PC-3 (cell line): ENCODE measurements at regions not wholly inside any gene's neighbourhood (a gene's known extent, or its start where the extent isn't known, plus 50 kb on each side); places are given as distances from the start of the nearest gene placed in this dataset.

ENCODE experiments used
- ATAC-seq: fragments of 200-7000 bp; cut with Tn5 transposase; 2 replicates; pipeline ENCODE4 v1.9.1; 2020; ENCODE audit warnings: mild to moderate bottlenecking, moderate library complexity
- BruUV-seq: library from RNA; stranded (reverse); fragments of 400-500 nt; replicated peaks from 2 replicates; lab custom pipeline; 2021; lab: Mats Ljungman, UMichigan
- CTCF ChIA-PET: fragments of 300-600 bp; sonication (Branson Sonifier 250); formaldehyde crosslinking; loops from one replicate; lab custom pipeline; 2022; ENCODE audit warnings: antibody characterized with exemption; lab: Charles Lee
- POLR2A ChIA-PET: fragments of 300-600 bp; sonication (Branson Sonifier 250); formaldehyde crosslinking; loops from one replicate; lab custom pipeline; 2022; ENCODE audit warnings: antibody characterized with exemption; ENCODE audit not compliant: unreplicated experiment; lab: Charles Lee
- DNase-seq: peaks from one replicate; pipeline ENCODE4 v3.0.0-alpha.2; 2015
- H2AFZ ChIP-seq: fragments of 300-600 bp; sonication (generic); 2 replicates; pipeline ENCODE4 v1.6.0; 2016; ENCODE audit warnings: antibody characterized with exemption, low read length
- H3F3A ChIP-seq: fragments of 300-600 bp; sonication (generic); one replicate; pipeline ENCODE4 v1.6.0; 2017; ENCODE audit warnings: antibody characterized with exemption, low read length, control low read depth, mild to moderate bottlenecking; ENCODE audit not compliant: unreplicated experiment
- H3K27ac ChIP-seq: fragments of 300-600 bp; sonication (generic); 2 replicates; pipeline ENCODE4 v1.5.1; 2016; ENCODE audit warnings: mild to moderate bottlenecking, low read length
- H3K27me3 ChIP-seq: fragments of 300-600 bp; sonication (generic); 2 replicates; pipeline ENCODE4 v1.6.1; 2016; ENCODE audit warnings: low read length, mixed read lengths
- H3K36me3 ChIP-seq: fragments of 300-600 bp; sonication (generic); 2 replicates; pipeline ENCODE4 v1.6.1; 2016; ENCODE audit warnings: low read depth, mixed run types, low read length, mixed read lengths
- H3K4me1 ChIP-seq: fragments of 300-600 bp; sonication (generic); 2 replicates; pipeline ENCODE4 v1.5.1; 2016; ENCODE audit warnings: low read length; ENCODE audit not compliant: insufficient read depth
- H3K4me2 ChIP-seq: fragments of 300-600 bp; sonication (generic); 2 replicates; pipeline ENCODE4 v1.6.0; 2016; ENCODE audit warnings: low read length
- H3K4me3 ChIP-seq: fragments of 300-600 bp; sonication (generic); 2 replicates; pipeline ENCODE4 v1.5.1; 2016; ENCODE audit warnings: mild to moderate bottlenecking, low read length, mixed read lengths
- H3K79me2 ChIP-seq: fragments of 300-600 bp; sonication (generic); 2 replicates; pipeline ENCODE4 v1.6.1; 2017; ENCODE audit warnings: low read length, mixed read lengths
- H3K9ac ChIP-seq: fragments of 300-600 bp; sonication (generic); 2 replicates; pipeline ENCODE4 v1.6.0; 2016; ENCODE audit warnings: mild to moderate bottlenecking, low read length
- H3K9me2 ChIP-seq: fragments of 300-600 bp; sonication (generic); replicated peaks from 2 replicates; pipeline ENCODE4 v1.6.1; 2016; ENCODE audit warnings: mixed run types, low read length, mixed read lengths
- H3K9me3 ChIP-seq: fragments of 300-600 bp; sonication (generic); 2 replicates; pipeline ENCODE4 v1.6.1; 2016; ENCODE audit warnings: low read length, mixed read lengths
- H4K20me1 ChIP-seq: fragments of 300-600 bp; sonication (generic); 2 replicates; pipeline ENCODE4 v1.6.1; 2016; ENCODE audit warnings: low read length, mixed read lengths
- CTCF ChIP-seq: fragments of 300-600 bp; sonication (generic); conservative IDR thresholded peaks from 2 replicates; pipeline ENCODE4 v1.5.1; 2017; ENCODE audit warnings: antibody characterized with exemption, low read depth, mild to moderate bottlenecking, low read length
- EZH2 ChIP-seq: fragments of 300-600 bp; sonication (generic); IDR thresholded peaks from one replicate; pipeline ENCODE4 v1.6.1; 2017; ENCODE audit warnings: antibody characterized with exemption, mild to moderate bottlenecking, low read length; ENCODE audit not compliant: unreplicated experiment
- EZH2phosphoT487 ChIP-seq: fragments of 300-600 bp; sonication (generic); IDR thresholded peaks from 2 replicates; pipeline ENCODE4 v1.6.1; 2018; ENCODE audit warnings: mild to moderate bottlenecking, antibody characterized with exemption, low read length, borderline replicate concordance
- intact Hi-C: fragments of 100-400 bp; cut with micrococcal nuclease; formaldehyde crosslinking; loops from 2 replicates; pipeline ENCODE4 v1.9.0; 2023

- no peak for DNase-seq
- no peak for TF ChIP-seq CTCF
- no peak for TF ChIP-seq EZH2phosphoT487
- TF ChIP-seq EZH2, result no peak
- no peaks in the 10 kb centered on the region for H4K20me1 ChIP-seq
- H3K79me2 ChIP-seq, result no peaks in the 10 kb centered on the region
- intact Hi-C loops, result no loop called here
- ATAC-seq, result no peak
- peaks cover 57% of the 10 kb centered on the region for H3K27me3 ChIP-seq
- H3K4me2 ChIP-seq, result no peak overlapping the region
- H3K4me3 ChIP-seq, result no peak overlapping the region
- ChIA-PET CTCF (no interaction called here), POLR2A (no interaction called here)
- no peaks in the 10 kb centered on the region for H3K36me3 ChIP-seq
- H3F3A ChIP-seq, result no peaks in the 10 kb centered on the region
- no peaks in the 10 kb centered on the region for H3K4me1 ChIP-seq
- no peak overlapping the region for H2AFZ ChIP-seq
- no TSS peak for BruUV-seq
- H3K9ac ChIP-seq, result no peak overlapping the region
- H3K9me3 ChIP-seq, result no peaks in the 10 kb centered on the region
- no peak overlapping the region for H3K27ac ChIP-seq
- no peaks in the 10 kb centered on the region for H3K9me2 ChIP-seq
Measured at GRCh38 chr14:66036547-66036946, 449.6 kb upstream of the CCDC196 start.

- no peak overlapping the region for H2AFZ ChIP-seq
- no peaks in the 10 kb centered on the region for H3K36me3 ChIP-seq
- no peak overlapping the region for H3K9ac ChIP-seq
- intact Hi-C loops, result no loop called here
- ChIA-PET POLR2A (no interaction called here), CTCF (no interaction called here)
- TF ChIP-seq EZH2phosphoT487 (no peak), EZH2 (no peak), CTCF (no peak)
- BruUV-seq, result no TSS peak
- no peak for ATAC-seq
- H3K27ac ChIP-seq, result no peak overlapping the region
- no peaks in the 10 kb centered on the region for H3F3A ChIP-seq
- DNase-seq, result no peak
- no peaks in the 10 kb centered on the region for H3K9me2 ChIP-seq
- H3K4me2 ChIP-seq, result no peak overlapping the region
- no peaks in the 10 kb centered on the region for H3K9me3 ChIP-seq
- no peaks in the 10 kb centered on the region for H3K4me1 ChIP-seq
- no peaks in the 10 kb centered on the region for H3K79me2 ChIP-seq
- H3K4me3 ChIP-seq, result no peak overlapping the region
- H4K20me1 ChIP-seq, result no peaks in the 10 kb centered on the region
- H3K27me3 ChIP-seq, result peaks cover 57% of the 10 kb centered on the region
Measured at GRCh38 chr14:66037361-66037760, 448.8 kb upstream of the CCDC196 start.

GRCh38 chr14:66038212-66038611 lies 448.0 kb upstream of the CCDC196 start:
- ChIA-PET CTCF (no interaction called here), POLR2A (no interaction called here)
- intact Hi-C loops, result no loop called here

More at GRCh38 chr14:66038212-66038611, 448.0 kb upstream of the CCDC196 start:
- no peaks in the 10 kb centered on the region for H4K20me1 ChIP-seq
- no peaks in the 10 kb centered on the region for H3K36me3 ChIP-seq
- H3K27ac ChIP-seq, result no peak overlapping the region
- TF ChIP-seq EZH2phosphoT487 (no peak), EZH2 (no peak), CTCF (no peak)
- H3K9me2 ChIP-seq, result no peaks in the 10 kb centered on the region
- H3K9ac ChIP-seq, result no peak overlapping the region
- H3F3A ChIP-seq, result no peaks in the 10 kb centered on the region
- peaks cover 63% of the 10 kb centered on the region for H3K27me3 ChIP-seq
- H3K4me1 ChIP-seq, result no peaks in the 10 kb centered on the region
- BruUV-seq, result no TSS peak
- DNase-seq (no peak), ATAC-seq (no peak)
- no peak overlapping the region for H2AFZ ChIP-seq
- H3K9me3 ChIP-seq, result no peaks in the 10 kb centered on the region
- H3K79me2 ChIP-seq, result no peaks in the 10 kb centered on the region
- no peak overlapping the region for H3K4me2 ChIP-seq
- no peak overlapping the region for H3K4me3 ChIP-seq
